ENCODE measurements at regions not wholly inside any gene's neighbourhood (a gene's known extent, or its start where the extent isn't known, plus 50 kb on each side); places are given as distances from the start of the nearest gene placed in this dataset.
"Not testable (repeated sequence)": the region's sequence is repeated elsewhere in the genome, so short reads cannot be mapped to it uniquely, and the experiment has no call there.

DNA sequence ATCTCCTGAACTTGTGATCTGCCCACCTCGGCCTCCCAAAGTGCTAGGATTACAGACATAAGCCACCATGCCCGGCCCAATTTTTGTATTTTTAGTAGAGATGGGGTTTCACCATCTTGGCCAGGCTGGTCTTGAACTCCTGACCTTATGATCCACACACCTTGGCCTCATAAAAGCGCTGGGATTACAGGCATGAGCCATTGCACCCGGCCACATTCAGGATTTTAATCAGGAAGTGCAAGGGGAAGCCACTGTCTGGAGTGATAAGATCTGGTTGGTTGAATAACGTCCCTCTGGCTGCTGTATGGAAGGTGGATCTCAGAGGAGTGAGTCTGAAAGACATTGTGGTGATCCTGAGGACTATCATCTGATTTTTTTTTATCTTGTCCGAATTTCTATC is 196.3 kb upstream of the ARL4C start:
- TF ChIP-seq, protein P1, sequence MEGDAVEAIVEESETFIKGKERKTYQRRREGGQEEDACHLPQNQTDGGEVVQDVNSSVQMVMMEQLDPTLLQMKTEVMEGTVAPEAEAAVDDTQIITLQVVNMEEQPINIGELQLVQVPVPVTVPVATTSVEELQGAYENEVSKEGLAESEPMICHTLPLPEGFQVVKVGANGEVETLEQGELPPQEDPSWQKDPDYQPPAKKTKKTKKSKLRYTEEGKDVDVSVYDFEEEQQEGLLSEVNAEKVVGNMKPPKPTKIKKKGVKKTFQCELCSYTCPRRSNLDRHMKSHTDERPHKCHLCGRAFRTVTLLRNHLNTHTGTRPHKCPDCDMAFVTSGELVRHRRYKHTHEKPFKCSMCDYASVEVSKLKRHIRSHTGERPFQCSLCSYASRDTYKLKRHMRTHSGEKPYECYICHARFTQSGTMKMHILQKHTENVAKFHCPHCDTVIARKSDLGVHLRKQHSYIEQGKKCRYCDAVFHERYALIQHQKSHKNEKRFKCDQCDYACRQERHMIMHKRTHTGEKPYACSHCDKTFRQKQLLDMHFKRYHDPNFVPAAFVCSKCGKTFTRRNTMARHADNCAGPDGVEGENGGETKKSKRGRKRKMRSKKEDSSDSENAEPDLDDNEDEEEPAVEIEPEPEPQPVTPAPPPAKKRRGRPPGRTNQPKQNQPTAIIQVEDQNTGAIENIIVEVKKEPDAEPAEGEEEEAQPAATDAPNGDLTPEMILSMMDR (IDR thresholded peaks at IDR 0.05) = not testable (repeated sequence)
- not testable (repeated sequence) for TF ChIP-seq POLR2AphosphoS5 (IDR thresholded peaks at IDR 0.05; ENCODE audit: insufficient read depth in 1 of 2, low read depth in 1 of 2); POLR2A (IDR thresholded peaks at IDR 0.05)

Data from vagina (tissue), 2 donors.